SK-N-SH (cell line): ENCODE measurements at regions not wholly inside any gene's neighbourhood (a gene's known extent, or its start where the extent isn't known, plus 50 kb on each side); places are given as distances from the start of the nearest gene placed in this dataset.

Source experiments
- CTCF ChIA-PET: fragments of 300-600, 350-600 bp; formaldehyde crosslinking; extraction: SDS; loops from one replicate; lab custom pipeline; 2021; lab: Yijun Ruan, JAX
- POLR2A ChIA-PET: fragments of 350-600 bp; sonication (Branson Sonifier 250); formaldehyde crosslinking; extraction: SDS; loops from one replicate; lab custom pipeline; 2020; ENCODE audit warnings: antibody characterized with exemption, inconsistent platforms; lab: Yijun Ruan, JAX
- DNase-seq: peaks from one replicate; pipeline ENCODE4 v3.0.0; 2012
- H2AFZ ChIP-seq: fragments of 200-600 bp; sonication (generic); 2 replicates; pipeline ENCODE4 v1.8.1; 2016; ENCODE audit warnings: antibody characterized with exemption, mild to moderate bottlenecking, low read depth
- H3F3A ChIP-seq: fragments of 200-600 bp; sonication (generic); replicated peaks from 2 replicates; pipeline ENCODE3; 2016; ENCODE audit warnings: antibody characterized with exemption, mild to moderate bottlenecking; ENCODE audit not compliant: insufficient read depth
- H3K27ac ChIP-seq, 2 experiments: fragments of 200-500 bp in 1 of 2; fragments of 200-600 bp in 1 of 2; sonication (Bioruptor generic) in 1 of 2; sonication (generic), shearing (Covaris generic) in 1 of 2; 2 replicates each; pipeline versions ENCODE4 v1.5.1 to v1.6.1; 2014 to 2016; ENCODE audit warnings: low read depth in 2 of 2, inconsistent platforms in 1 of 2, low read length in 1 of 2, mild to moderate bottlenecking in 1 of 2, mixed read lengths in 1 of 2
- H3K27me3 ChIP-seq: fragments of 200-600 bp; sonication (generic), shearing (Covaris generic); 2 replicates; pipeline ENCODE4 v1.6.1; 2016; ENCODE audit warnings: mixed run types; ENCODE audit not compliant: insufficient read depth
- H3K36me3 ChIP-seq, 2 experiments: fragments of 200-500 bp in 1 of 2; fragments of 200-600 bp in 1 of 2; sonication (Bioruptor generic) in 1 of 2; sonication (generic) in 1 of 2; replicated peaks in 1 of 2; 2 replicates each; pipeline versions ENCODE3 to v1.5.1; 2014 to 2016; ENCODE audit warnings: low read length in 1 of 2, mild to moderate bottlenecking in 1 of 2; ENCODE audit not compliant: insufficient read depth in 2 of 2, control insufficient read depth in 1 of 2
- H3K4me1 ChIP-seq, 2 experiments: fragments of 200-500 bp in 1 of 2; fragments of 200-600 bp in 1 of 2; sonication (Bioruptor generic) in 1 of 2; sonication (generic), shearing (Covaris generic) in 1 of 2; 2 replicates each; pipeline versions ENCODE4 v1.5.1 to v1.6.1; 2014 to 2016; ENCODE audit warnings: low read depth in 1 of 2, low read length in 1 of 2, mixed run types in 1 of 2; ENCODE audit not compliant: insufficient read depth in 2 of 2, control insufficient read depth in 1 of 2
- H3K4me2 ChIP-seq: fragments of 200-600 bp; sonication (generic), shearing (Covaris generic); 2 replicates; pipeline ENCODE4 v1.6.1; 2017; ENCODE audit warnings: mixed run types
- H3K4me3 ChIP-seq, 2 experiments: fragments of 200-500 bp in 1 of 2; fragments of 200-600 bp in 1 of 2; sonication (Bioruptor generic) in 1 of 2; sonication (generic), shearing (Covaris generic) in 1 of 2; 2 replicates each; pipeline versions ENCODE4 v1.5.1 to v1.8.1; 2014 to 2016; ENCODE audit warnings: low read depth in 2 of 2, inconsistent platforms in 1 of 2, low read length in 1 of 2, mild to moderate bottlenecking in 1 of 2, mixed read lengths in 1 of 2, moderate library complexity in 1 of 2
- H3K79me2 ChIP-seq: fragments of 200-600 bp; sonication (generic); 2 replicates; pipeline ENCODE4 v1.8.1; 2017; ENCODE audit warnings: mild to moderate bottlenecking; ENCODE audit not compliant: insufficient read depth
- H3K9ac ChIP-seq: fragments of 200-600 bp; sonication (generic); 2 replicates; pipeline ENCODE4 v1.6.1; 2017; ENCODE audit warnings: mixed run types
- H3K9me2 ChIP-seq: fragments of 200-600 bp; sonication (generic); 2 replicates; pipeline ENCODE4 v1.6.1; 2017; ENCODE audit warnings: mixed run types
- H3K9me3 ChIP-seq: fragments of 200-600 bp; sonication (generic); 2 replicates; pipeline ENCODE4 v1.6.1; 2017; ENCODE audit warnings: mixed run types, mild to moderate bottlenecking, moderate library complexity
- H4K20me1 ChIP-seq: fragments of 200-600 bp; sonication (generic); 2 replicates; pipeline ENCODE4 v1.6.1; 2017; ENCODE audit warnings: mild to moderate bottlenecking, mixed run types; ENCODE audit not compliant: insufficient read depth
- CHD2 ChIP-seq: fragments of 150-350 bp; IDR thresholded peaks from 2 replicates; pipeline ENCODE4 v1.6.1; 2018; ENCODE audit warnings: low read length; ENCODE audit not compliant: partially characterized antibody
- EZH2phosphoT487 ChIP-seq: fragments of 200-600 bp; sonication (generic); IDR thresholded peaks from 2 replicates; pipeline ENCODE4 v1.6.1; 2017; ENCODE audit warnings: low read depth, mixed run types, mild to moderate bottlenecking, antibody characterized with exemption, moderate library complexity, borderline replicate concordance
- FOSL2 ChIP-seq: IDR thresholded peaks from 2 replicates; pipeline ENCODE4 v1.4.0; 2012; ENCODE audit warnings: low read depth, mild to moderate bottlenecking, moderate library complexity, borderline replicate concordance
- FOXM1 ChIP-seq: IDR thresholded peaks from 2 replicates; pipeline ENCODE4 v1.4.0; 2012; ENCODE audit warnings: low read depth, mild to moderate bottlenecking
- GABPA ChIP-seq: IDR thresholded peaks from 2 replicates; pipeline ENCODE4 v1.4.0; 2012; ENCODE audit warnings: low read depth, mild to moderate bottlenecking
- MXI1 ChIP-seq: IDR thresholded peaks from 2 replicates; pipeline ENCODE4 v1.6.1; 2012; ENCODE audit warnings: mild to moderate bottlenecking, low read depth, low read length, improper control_type of control experiment
- NRF1 ChIP-seq: IDR thresholded peaks from 2 replicates; pipeline ENCODE4 v1.6.1; 2012; ENCODE audit warnings: low read depth, mild to moderate bottlenecking, low read length
- PBX3 ChIP-seq: IDR thresholded peaks from 2 replicates; pipeline ENCODE4; 2012
- POLR2AphosphoS5 ChIP-seq: IDR thresholded peaks from 2 replicates; pipeline ENCODE4 v1.6.1; 2012; ENCODE audit warnings: low read depth, low read length
- RFX5 ChIP-seq: IDR thresholded peaks from 2 replicates; pipeline ENCODE4 v1.6.1; 2012; ENCODE audit warnings: mild to moderate bottlenecking, improper control_type of control experiment, low read length
- RXRA ChIP-seq: IDR thresholded peaks from 2 replicates; pipeline ENCODE4 v1.4.0; 2012; ENCODE audit warnings: low read depth, mild to moderate bottlenecking, borderline replicate concordance
- SIN3A ChIP-seq: IDR thresholded peaks from 2 replicates; pipeline ENCODE4 v1.6.1; 2012; ENCODE audit warnings: low read depth, mild to moderate bottlenecking, low read length, moderate library complexity, borderline replicate concordance
- TCF12 ChIP-seq: IDR thresholded peaks from 2 replicates; pipeline ENCODE4 v1.4.0; 2012
- TEAD4 ChIP-seq: IDR thresholded peaks from 2 replicates; pipeline ENCODE4 v1.4.0; 2012; ENCODE audit warnings: mild to moderate bottlenecking, borderline replicate concordance; ENCODE audit not compliant: insufficient read depth
- ZBTB33 ChIP-seq: IDR thresholded peaks from 2 replicates; pipeline ENCODE4 v1.4.0; 2012; ENCODE audit warnings: low read depth, borderline replicate concordance
- WGBS: methylation state at CpG from one replicate; pipeline ENCODE4 v1.1.6; 2017; ENCODE audit warnings: low lambda C conversion rate; 5-methylcytosine and 5-hydroxymethylcytosine counted together

- WGBS, result 59% methylated on average over 4 of the region's 4 CpGs
- 0 out of 2 replicates have a peak, but pooled peaks cover 4% of the 10 kb centered on the region for H3K9me3 ChIP-seq
- no peak overlapping the region for H2AFZ ChIP-seq
- H3K4me2 ChIP-seq, result no peak overlapping the region
- TF ChIP-seq MXI1 (no peak), EZH2phosphoT487 (no peak), CHD2 (no peak), TEAD4 (no peak), PBX3 (no peak), RXRA (no peak), GABPA (no peak), TCF12 (no peak), FOXM1 (no peak), NRF1 (no peak), RFX5 (no peak)
- DNase-seq, result no peak
- H3K79me2 ChIP-seq, result no peaks in the 10 kb centered on the region
- H3K9me2 ChIP-seq, result no peaks in the 10 kb centered on the region
- ChIA-PET POLR2A (no interaction called here), CTCF (no interaction called here)
- H3K36me3 ChIP-seq, result no peaks in the 10 kb centered on the region
- H3K27me3 ChIP-seq, result no peaks in the 10 kb centered on the region
- no peaks in the 10 kb centered on the region for H3K4me1 ChIP-seq
- H3K4me3 ChIP-seq, result no peak overlapping the region
- no peak overlapping the region for H3K27ac ChIP-seq
- no peaks in the 10 kb centered on the region for H4K20me1 ChIP-seq
- no peak overlapping the region for H3K9ac ChIP-seq
- H3F3A ChIP-seq, result no peaks in the 10 kb centered on the region
These were observed 171.5 kb downstream of the CD8B2 start for GRCh38 chr2:106658616-106659015.

- Histone ChIP-seq H3K27me3 (no peaks in the 10 kb centered on the region), H3K79me2 (no peaks in the 10 kb centered on the region), H3F3A (no peaks in the 10 kb centered on the region), H3K4me2 (no peak overlapping the region), H3K9ac (no peak overlapping the region), H3K27ac (no peak overlapping the region), H3K9me2 (no peaks in the 10 kb centered on the region), H3K9me3 (no peaks in the 10 kb centered on the region), H4K20me1 (no peaks in the 10 kb centered on the region), H3K4me3 (no peak overlapping the region)
- 12% methylated on average over 3 of the region's 3 CpGs for WGBS
- no peak for DNase-seq
- ChIA-PET POLR2A (no interaction called here), CTCF (no interaction called here)
- no peak for TF ChIP-seq ZBTB33
- TF ChIP-seq SIN3A, result no peak
- no peak for TF ChIP-seq RXRA
- TF ChIP-seq FOSL2, result no peak
- TF ChIP-seq POLR2AphosphoS5, result no peak
- no peak for TF ChIP-seq FOXM1
- TF ChIP-seq, all 33 proteins: peak for 0
- Histone ChIP-seq H2AFZ (no peak overlapping the region), H3K36me3 (no peaks in the 10 kb centered on the region), H3K4me1 (no peaks in the 10 kb centered on the region)
These were observed 177.5 kb downstream of the CD8B2 start for GRCh38 chr2:106664669-106665068.
